C4-2B (cell line): ENCODE measurements at regions not wholly inside any gene's neighbourhood (a gene's known extent, or its start where the extent isn't known, plus 50 kb on each side); places are given as distances from the start of the nearest gene placed in this dataset.

Source experiments
- ZFX ChIP-seq: fragments of 450-650 bp; IDR thresholded peaks from 2 replicates; pipeline ENCODE4 v1.6.1; 2017
- TF ChIP-seq, protein P1 (sequence below): fragments of 450-650 bp; conservative IDR thresholded peaks from 2 replicates; pipeline ENCODE4 v1.5.1; 2017; ENCODE audit warnings: mild to moderate bottlenecking

DNA sequence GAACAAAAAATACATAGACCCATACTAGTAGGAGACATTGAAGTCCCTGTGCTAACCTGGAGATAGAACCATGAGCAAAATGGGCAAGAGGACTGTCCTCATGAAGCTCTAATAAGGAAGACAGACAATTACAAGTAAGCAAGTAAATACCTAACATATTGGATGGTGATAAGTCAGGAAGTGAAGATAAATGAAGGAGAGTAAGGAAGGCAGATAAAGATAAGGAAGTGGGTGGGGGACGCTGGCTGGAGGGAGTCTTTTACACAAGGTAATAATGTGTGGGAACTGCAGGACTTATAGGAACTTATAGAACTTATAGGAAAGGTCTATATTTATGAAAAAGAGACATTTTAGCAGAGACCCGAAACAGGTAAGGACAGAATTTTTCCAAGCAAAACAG, 148.9 kb upstream of the ABI3BP start:
- TF ChIP-seq, protein P1, sequence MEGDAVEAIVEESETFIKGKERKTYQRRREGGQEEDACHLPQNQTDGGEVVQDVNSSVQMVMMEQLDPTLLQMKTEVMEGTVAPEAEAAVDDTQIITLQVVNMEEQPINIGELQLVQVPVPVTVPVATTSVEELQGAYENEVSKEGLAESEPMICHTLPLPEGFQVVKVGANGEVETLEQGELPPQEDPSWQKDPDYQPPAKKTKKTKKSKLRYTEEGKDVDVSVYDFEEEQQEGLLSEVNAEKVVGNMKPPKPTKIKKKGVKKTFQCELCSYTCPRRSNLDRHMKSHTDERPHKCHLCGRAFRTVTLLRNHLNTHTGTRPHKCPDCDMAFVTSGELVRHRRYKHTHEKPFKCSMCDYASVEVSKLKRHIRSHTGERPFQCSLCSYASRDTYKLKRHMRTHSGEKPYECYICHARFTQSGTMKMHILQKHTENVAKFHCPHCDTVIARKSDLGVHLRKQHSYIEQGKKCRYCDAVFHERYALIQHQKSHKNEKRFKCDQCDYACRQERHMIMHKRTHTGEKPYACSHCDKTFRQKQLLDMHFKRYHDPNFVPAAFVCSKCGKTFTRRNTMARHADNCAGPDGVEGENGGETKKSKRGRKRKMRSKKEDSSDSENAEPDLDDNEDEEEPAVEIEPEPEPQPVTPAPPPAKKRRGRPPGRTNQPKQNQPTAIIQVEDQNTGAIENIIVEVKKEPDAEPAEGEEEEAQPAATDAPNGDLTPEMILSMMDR, result no peak
- TF ChIP-seq ZFX, result no peak
